ENCODE measurements at regions not wholly inside any gene's neighbourhood (a gene's known extent, or its start where the extent isn't known, plus 50 kb on each side); places are given as distances from the start of the nearest gene placed in this dataset.

- TF ChIP-seq CTCF (conservative IDR thresholded peaks at IDR 0.05; ENCODE audit: low read length) (no peak), EZH2phosphoT487 (IDR thresholded peaks at IDR 0.05; ENCODE audit: borderline replicate concordance, low read depth, low read length) (no peak)
Measured at GRCh38 chr12:93167331-93167730, 210.4 kb upstream of the NUDT4 start.

All from OCI-LY7 (cell line).